ENCODE measurements at regions not wholly inside any gene's neighbourhood (a gene's known extent, or its start where the extent isn't known, plus 50 kb on each side); places are given as distances from the start of the nearest gene placed in this dataset.

GRCh38 chr4:181766061-181766548 lies 477.1 kb upstream of the TENM3 start:
- Histone ChIP-seq H3K9me3 (ENCODE audit: control insufficient read depth, insufficient read depth, low read length) (no peaks in the 10 kb centered on the region), H4K5ac (ENCODE audit: low read depth, low read length) (0 out of 2 replicates have a peak overlapping the region, but pooled peaks have one; percentile 12), H2AFZ (replicated peaks; ENCODE audit: low read length, poor library complexity) (no peak overlapping the region), H3K4me3 (ENCODE audit: insufficient read depth, low read depth, low read length) (no peak overlapping the region), H2BK20ac (ENCODE audit: low read depth, low read length) (no peak overlapping the region), H4K91ac (ENCODE audit: insufficient read depth, low read depth, low read length) (no peak overlapping the region), H3K56ac (ENCODE audit: extremely low read depth, insufficient read depth, low read length) (no peak overlapping the region), H3K18ac (ENCODE audit: low read depth, low read length) (no peak overlapping the region), H3K4me2 (ENCODE audit: low read depth, low read length) (no peak overlapping the region; the same call in 1 of the 2 replicates), H3K27ac (ENCODE audit: insufficient read depth, low read length) (no peak overlapping the region), H3K4me1 (ENCODE audit: control insufficient read depth, insufficient read depth, low read length) (peaks cover 2% of the 10 kb centered on the region; the same call in 1 of the 2 replicates), H2AK9ac (replicated peaks; ENCODE audit: low read depth, low read length, poor library complexity) (no peak overlapping the region), H2BK15ac (ENCODE audit: low read depth, low read length) (no peak overlapping the region), H3K4ac (ENCODE audit: low read depth, low read length) (no peak overlapping the region; the same call in 1 of the 2 replicates), H3K9me1 (ENCODE audit: insufficient read depth, low read length) (no peaks in the 10 kb centered on the region), H3K27me3 (ENCODE audit: control insufficient read depth, insufficient read depth, low read length) (no peaks in the 10 kb centered on the region), H4K8ac (ENCODE audit: low read depth in 2 of 2, low read length in 2 of 2) (no peak overlapping the region; a peak in 1 of 4 replicates), H3K9ac (ENCODE audit: low read depth, low read length) (no peak overlapping the region), H3K23ac (ENCODE audit: low read depth, low read length) (no peak overlapping the region), H4K20me1 (ENCODE audit: insufficient read depth, low read length) (no peaks in the 10 kb centered on the region), H2BK120ac (ENCODE audit: low read depth, low read length) (peak overlapping the region; percentile 35; the same call in 1 of the 2 replicates), H3K79me1 (ENCODE audit: low read depth in 1 of 2, low read length in 2 of 2) (no peaks in the 10 kb centered on the region), H3K14ac (replicated peaks; ENCODE audit: low read depth, low read length) (no peak overlapping the region; the same call in 1 of the 2 replicates), H3K36me3 (ENCODE audit: control insufficient read depth, insufficient read depth, low read length) (no peaks in the 10 kb centered on the region), H2AK5ac (ENCODE audit: low read depth, low read length) (no peak overlapping the region), H2BK5ac (ENCODE audit: low read depth, low read length, poor library complexity, severe bottlenecking) (no peak overlapping the region)
- intact Hi-C loops (cut with micrococcal nuclease), result loop anchor here (10.0 kb wide), 1 partner anchor 689 kb away; no protein-coding TSS in a partner anchor
- TF ChIP-seq RCOR1 (IDR thresholded peaks at IDR 0.05; ENCODE audit: insufficient replicate concordance, low read length) (no peak), POLR2A (IDR thresholded peaks at IDR 0.05; ENCODE audit: low read depth, low read length) (no peak), MAZ (IDR thresholded peaks at IDR 0.05; ENCODE audit: borderline replicate concordance, low read depth, low read length) (no peak), MXI1 (IDR thresholded peaks at IDR 0.05; ENCODE audit: borderline replicate concordance, low read depth, low read length) (no peak), FOS (IDR thresholded peaks at IDR 0.05; ENCODE audit: low read depth, low read length) (no peak), RAD21 (IDR thresholded peaks at IDR 0.05; ENCODE audit: low read length) (no peak), BHLHE40 (IDR thresholded peaks at IDR 0.05; ENCODE audit: low read depth, low read length) (no peak), CHD1 (IDR thresholded peaks at IDR 0.05; ENCODE audit: low read depth, low read length) (no peak), CTCF (conservative IDR thresholded peaks at IDR 0.05; ENCODE audit: low read depth, low read length) (no peak), USF2 (IDR thresholded peaks at IDR 0.05; ENCODE audit: low read depth, low read length) (no peak), ELK1 (IDR thresholded peaks at IDR 0.05; ENCODE audit: borderline replicate concordance, low read depth, low read length) (no peak), MAFK (IDR thresholded peaks at IDR 0.05; ENCODE audit: low read depth, low read length) (no peak), CEBPB (IDR thresholded peaks at IDR 0.05; ENCODE audit: low read depth, low read length) (no peak)
- POLR2A ChIA-PET (ENCODE audit: unreplicated experiment), result interaction anchor here (0.6 kb wide), 1 partner anchor 338 kb away, joined by 4 read pairs; no protein-coding TSS in a partner anchor
- DNase-seq (no peak), ATAC-seq (ENCODE audit: low read depth) (peak; percentile 24)
- in situ Hi-C loops (cut with MboI; ENCODE audit: low sequenced_read_pairs), result no loop called here
- CTCF ChIA-PET, result no interaction called here
- dilution Hi-C loops (cut with HindIII; ENCODE audit: low sequenced_read_pairs, unreplicated experiment), result no loop called here
- no TSS peak for BruUV-seq (replicated peaks)
- 60% methylated on average over 1 of the region's 9 CpGs; no CpG with 5 or more reads in 1 of the 2 experiments for WGBS, 2 experiments (ENCODE audit: extremely low coverage in 2 of 2, insufficient read length in 1 of 2)

Data from IMR-90 (cell line).